Colon (tissue), 2 donors: ENCODE measurements at regions not wholly inside any gene's neighbourhood (a gene's known extent, or its start where the extent isn't known, plus 50 kb on each side); places are given as distances from the start of the nearest gene placed in this dataset.

Experiments used
- FAIRE-seq: peaks from 2 replicates; lab custom pipeline; 2012; peaks lifted over from hg19 to GRCh38; lab: Jason Lieb, UNC
- donor health status: control.
- donor health status: control.

- FAIRE-seq: no peak
These were observed 77.2 kb upstream of the SLC34A2 start for GRCh38 chr4:25578432-25578831.

DNA sequence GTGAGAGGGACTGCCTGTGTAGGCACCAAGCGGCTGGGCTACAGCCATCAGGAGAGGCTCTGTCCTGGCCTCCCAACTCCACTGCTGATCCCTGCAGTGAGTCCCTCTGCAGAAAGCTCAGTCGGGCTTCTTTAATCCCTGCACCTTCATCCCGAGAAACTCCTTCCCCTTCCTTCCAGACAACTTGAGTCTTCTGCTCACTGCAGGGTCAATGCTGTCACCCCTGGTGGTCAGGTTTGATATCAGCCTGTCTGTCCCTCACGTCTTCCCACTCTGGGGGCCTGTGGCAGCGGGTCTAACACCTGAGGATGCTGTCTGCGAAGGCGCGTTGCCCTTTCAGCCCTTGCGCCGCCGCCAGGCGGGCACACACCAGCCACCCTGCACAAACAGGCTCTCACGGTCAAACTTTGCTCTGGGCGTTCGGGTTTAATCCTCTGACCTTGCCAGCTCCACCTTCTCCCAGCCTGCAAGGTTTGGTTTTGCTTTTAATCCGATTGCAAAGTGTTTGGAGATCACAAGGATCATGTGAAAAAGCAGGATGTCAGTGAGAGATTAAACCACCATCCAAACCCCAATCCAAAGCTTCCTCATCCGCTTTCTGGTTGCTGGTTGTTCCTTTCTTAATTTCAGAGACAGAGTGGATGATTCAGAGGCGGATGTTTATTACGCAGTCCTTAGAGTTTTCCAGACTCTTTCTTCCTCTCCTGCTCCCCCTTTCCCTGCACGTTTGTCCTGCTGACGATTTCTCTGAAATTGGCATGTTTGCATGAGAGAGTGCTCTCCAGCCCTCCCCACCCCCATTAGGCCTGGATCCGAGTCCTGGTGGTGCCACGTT is 74.8 kb upstream of the SLC34A2 start:
- no peak for FAIRE-seq

DNA sequence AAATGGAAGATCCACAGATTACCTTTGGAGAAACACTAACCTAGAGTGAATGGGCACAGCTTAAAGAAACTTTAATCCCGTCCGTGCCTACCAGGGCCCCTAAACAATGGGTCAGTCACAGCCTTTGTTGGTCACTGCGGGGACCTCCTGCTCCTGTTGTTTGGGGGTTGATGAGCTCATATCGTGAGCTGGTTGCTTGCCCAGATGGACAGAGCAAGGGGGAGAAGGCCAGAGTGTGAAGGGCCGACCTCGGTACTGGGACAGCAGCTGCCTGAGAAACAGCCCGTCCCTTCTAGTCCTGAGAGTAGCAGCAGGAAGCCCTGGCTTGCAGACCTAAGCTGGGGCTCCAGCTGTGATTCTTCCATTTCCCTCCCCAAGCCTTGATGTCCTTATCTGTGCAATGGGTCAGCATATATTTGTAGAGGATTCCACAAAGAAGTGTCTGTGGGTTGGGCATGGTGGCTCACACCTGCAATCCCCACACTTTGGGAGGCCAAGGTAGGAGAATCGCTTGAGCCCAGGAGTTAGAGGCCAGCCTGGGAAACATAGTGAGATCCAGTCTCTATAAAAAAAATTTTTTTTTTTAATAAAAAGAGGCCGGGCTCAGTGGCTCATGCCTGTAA is 69.6 kb upstream of the SLC34A2 start:
- FAIRE-seq: no peak

DNA sequence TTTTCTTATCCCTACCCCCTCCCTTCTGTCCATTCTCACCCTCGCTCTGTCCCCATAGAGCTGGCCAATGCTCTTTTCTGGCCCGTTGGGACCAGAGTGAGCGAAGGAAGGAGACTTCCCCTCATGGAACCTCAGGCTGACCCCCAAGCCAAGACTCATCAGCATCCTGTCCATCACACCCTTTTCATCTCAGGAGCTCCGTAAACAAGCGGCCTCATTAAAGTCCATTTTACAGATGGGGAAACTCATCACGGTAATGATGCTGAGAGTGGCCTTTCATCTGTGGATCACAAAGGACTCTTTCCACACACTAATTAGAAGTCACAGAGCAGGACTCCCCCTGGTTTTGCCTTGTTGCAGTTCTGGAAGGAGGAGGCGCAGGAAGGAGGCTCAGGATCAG is 67.4 kb upstream of the SLC34A2 start:
- FAIRE-seq: no peak

- no peak for FAIRE-seq
These were observed 65.5 kb upstream of the SLC34A2 start for GRCh38 chr4:25590171-25590570.

- no peak for FAIRE-seq
These were observed 62.9 kb upstream of the SLC34A2 start for GRCh38 chr4:25592736-25593135.
